Mammary epithelial cell (primary cell): ENCODE measurements at regions not wholly inside any gene's neighbourhood (a gene's known extent, or its start where the extent isn't known, plus 50 kb on each side); places are given as distances from the start of the nearest gene placed in this dataset.

Source experiments
- CTCF ChIP-seq, 2 donors: IDR thresholded peaks in 1 of 2; conservative IDR thresholded peaks in 1 of 2; 2 replicates each; pipeline ENCODE4 v1.5.1; 2011 to 2012; ENCODE audit warnings: inconsistent platforms in 2 of 2, low read length in 2 of 2, mild to moderate bottlenecking in 2 of 2, control low read depth in 1 of 2, low read depth in 1 of 2; ENCODE audit not compliant: insufficient read depth in 1 of 2; ENCODE audit errors: extremely low read depth in 1 of 2
- EZH2 ChIP-seq: IDR thresholded peaks from 2 replicates; pipeline ENCODE4 v1.6.1; 2012; ENCODE audit warnings: low read length, inconsistent platforms, borderline replicate concordance

DNA sequence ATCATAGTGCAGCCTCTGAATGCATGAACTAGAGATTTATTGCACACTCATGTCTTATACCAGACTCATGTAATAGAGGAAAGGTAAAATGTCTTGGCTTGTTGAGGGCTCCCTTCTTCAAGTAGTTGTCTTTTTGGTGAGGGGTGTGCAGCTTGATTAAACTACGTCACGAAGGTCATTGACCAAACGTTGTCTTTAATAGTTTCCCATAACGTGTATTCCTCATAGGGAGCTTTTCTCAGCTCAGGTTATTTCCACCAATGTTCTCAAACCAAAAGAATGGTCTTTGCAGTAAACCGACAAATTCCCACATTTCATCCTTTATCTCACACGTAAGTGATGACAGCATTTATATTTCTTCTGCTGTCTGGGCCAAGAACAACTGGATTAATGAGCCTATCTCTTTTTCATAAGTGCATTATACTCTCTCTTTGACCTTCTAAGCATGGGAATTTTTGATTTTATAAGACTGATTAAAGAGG is 547.7 kb upstream of the ZEB2 start:
- no peak for TF ChIP-seq CTCF (conservative IDR thresholded peaks at IDR 0.05 in 1 of 2, IDR thresholded peaks at IDR 0.05 in 1 of 2; ENCODE audit: extremely low read depth in 1 of 2, insufficient read depth in 1 of 2, low read depth in 1 of 2, low read length in 2 of 2)
- TF ChIP-seq EZH2 = no peak
